ENCODE measurements at regions not wholly inside any gene's neighbourhood (a gene's known extent, or its start where the extent isn't known, plus 50 kb on each side); places are given as distances from the start of the nearest gene placed in this dataset.
"Not testable (repeated sequence)": the region's sequence is repeated elsewhere in the genome, so short reads cannot be mapped to it uniquely, and the experiment has no call there.

DNA sequence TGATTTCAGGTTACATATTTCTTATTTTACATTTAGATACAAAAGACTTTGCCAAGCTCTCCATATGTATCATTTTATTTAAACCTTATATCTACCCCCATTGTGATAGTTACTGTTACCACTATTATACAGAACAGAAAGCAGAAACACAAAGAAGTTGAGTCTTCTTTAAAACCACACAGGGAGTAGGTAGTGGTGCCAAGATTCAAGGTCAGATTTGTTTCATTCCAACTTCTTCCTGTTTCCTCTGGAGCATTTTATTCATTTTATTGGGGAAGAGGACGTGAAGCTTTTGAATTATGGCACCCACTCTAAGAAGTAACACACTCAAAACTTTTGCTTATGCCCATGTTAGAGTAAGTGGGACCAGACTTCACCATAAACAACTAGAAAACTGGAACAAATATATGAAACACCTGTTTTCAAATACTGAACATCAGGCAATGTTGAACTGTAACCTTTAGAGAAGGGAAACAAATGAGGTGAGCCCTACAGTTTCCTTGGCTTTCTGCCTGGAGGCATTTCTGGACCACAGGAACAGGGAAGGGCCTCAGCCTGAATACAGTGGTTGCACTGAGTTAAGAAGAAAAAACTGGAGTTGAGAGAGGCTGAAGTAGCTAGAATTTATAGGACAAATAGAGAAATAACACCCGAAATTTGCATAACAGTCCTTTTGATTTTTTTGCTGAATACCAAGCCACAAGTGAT is 160.4 kb upstream of the SSTR1 start:
- Mint-ChIP-seq H3K9me3 (peaks cover 14% of the 10 kb centered on the region), H3K36me3 (ENCODE audit: low read depth) (no peaks in the 10 kb centered on the region), H3K4me1 (ENCODE audit: low read depth) (no peaks in the 10 kb centered on the region), H3K27ac (no peak overlapping the region), H3K27me3 (no peaks in the 10 kb centered on the region), H3K4me3 (no peak overlapping the region)
- intact Hi-C loops (cut with micrococcal nuclease) = no loop called here

DNA sequence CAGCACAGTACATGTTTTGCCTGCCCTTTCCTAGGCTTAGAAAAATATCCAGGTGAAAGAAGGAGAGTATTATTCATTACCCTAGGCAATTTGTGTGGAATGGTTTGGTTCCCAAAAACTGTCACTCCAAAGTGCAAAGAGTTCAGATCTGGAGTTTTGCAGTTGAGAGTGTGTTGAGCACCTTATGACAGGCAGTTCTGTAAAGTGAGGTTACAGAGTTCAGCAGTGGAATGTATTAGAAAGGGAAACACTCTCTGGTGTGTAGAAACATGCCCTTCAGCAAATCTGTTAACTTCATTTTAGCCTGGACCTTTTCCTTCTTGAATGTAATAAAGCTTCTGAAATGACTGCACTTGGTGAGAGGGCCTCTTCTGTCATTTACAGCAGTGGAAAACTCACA is 154.0 kb upstream of the SSTR1 start:
- no peaks in the 10 kb centered on the region for H3K4me1 Mint-ChIP-seq (ENCODE audit: low read depth)
- H3K36me3 Mint-ChIP-seq (ENCODE audit: low read depth) = no peaks in the 10 kb centered on the region
- H3K4me3 Mint-ChIP-seq = no peak overlapping the region
- H3K9me3 Mint-ChIP-seq = peaks cover 4% of the 10 kb centered on the region
- H3K27ac Mint-ChIP-seq = no peak overlapping the region
- H3K27me3 Mint-ChIP-seq = no peaks in the 10 kb centered on the region
- intact Hi-C loops (cut with micrococcal nuclease) = no loop called here

DNA sequence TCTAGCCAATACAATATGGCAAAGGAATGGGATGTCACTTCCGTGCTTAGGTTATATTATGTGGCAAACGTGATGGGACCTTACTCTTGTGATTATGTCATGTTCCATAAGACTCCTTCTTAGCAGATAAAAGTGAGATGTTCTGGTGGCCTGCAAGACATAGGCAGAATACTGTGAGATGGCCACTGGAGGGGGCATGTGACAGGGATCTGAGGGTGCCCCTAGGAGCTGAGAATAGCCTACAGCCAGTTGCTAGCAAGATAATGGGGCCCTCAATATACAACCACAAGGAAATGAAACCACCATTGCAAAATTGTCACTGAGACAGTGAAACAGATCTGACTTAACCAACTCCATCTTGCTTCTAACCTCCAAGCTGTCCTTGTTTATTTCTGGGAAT is 151.4 kb upstream of the SSTR1 start:
- Mint-ChIP-seq H3K27me3 (no peaks in the 10 kb centered on the region), H3K4me1 (ENCODE audit: low read depth) (no peaks in the 10 kb centered on the region), H3K36me3 (ENCODE audit: low read depth) (no peaks in the 10 kb centered on the region), H3K4me3 (no peak overlapping the region), H3K27ac (no peak overlapping the region), H3K9me3 (peaks cover 8% of the 10 kb centered on the region)
- intact Hi-C loops (cut with micrococcal nuclease) = no loop called here

DNA sequence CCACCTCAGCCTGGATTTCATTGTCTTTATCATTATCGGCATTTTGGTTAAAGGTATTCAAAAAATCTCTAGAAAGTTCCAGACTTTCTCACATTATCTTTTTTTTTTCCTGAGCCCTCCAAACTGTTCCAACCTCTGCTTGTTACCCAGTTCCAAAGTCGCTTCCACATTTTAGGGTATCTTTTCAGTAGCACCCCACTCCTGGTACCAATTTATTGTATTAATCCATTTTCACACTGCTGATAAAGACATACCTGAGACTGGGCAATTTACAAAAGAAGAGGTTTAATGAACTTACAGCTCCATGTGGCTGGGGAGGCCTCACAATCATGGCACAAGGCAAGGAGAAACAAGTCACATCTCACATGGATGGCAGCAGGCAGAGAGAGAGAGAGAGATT is 145.5 kb upstream of the SSTR1 start:
- intact Hi-C loops (cut with micrococcal nuclease); H3K36me3 Mint-ChIP-seq (ENCODE audit: low read depth); H3K4me1 Mint-ChIP-seq (ENCODE audit: low read depth); H3K27me3 Mint-ChIP-seq; H3K4me3 Mint-ChIP-seq; H3K27ac Mint-ChIP-seq: not testable (repeated sequence)
- peaks cover 24% of the 10 kb centered on the region for H3K9me3 Mint-ChIP-seq

DNA sequence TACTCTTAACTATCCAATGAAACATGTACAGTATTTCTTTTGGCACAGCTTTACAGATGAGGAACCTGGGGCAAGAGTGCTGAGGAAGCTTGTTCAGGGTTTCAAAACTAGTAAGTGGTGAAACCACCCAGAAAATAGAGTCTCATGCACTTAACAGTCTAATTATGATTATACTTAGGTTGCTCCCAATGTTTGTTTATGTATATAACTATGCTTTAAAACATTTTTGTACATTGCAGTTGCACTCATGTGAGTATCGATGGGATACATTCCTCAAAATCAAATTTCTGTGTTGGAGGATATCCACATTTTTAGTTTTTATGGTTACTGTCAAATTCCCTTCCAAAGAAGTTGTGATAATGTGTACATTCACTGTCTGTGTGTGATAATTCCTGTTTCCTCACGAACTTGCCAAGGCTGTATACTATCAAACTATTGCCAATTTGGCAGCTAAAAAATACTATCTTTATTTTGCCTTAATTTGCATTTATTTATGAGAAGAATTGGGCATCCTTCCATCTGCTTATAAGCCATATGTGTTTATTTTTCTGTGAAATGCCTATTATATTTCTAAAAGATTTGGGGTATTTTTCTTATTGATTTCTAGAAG is 143.9 kb upstream of the SSTR1 start:
- no peak overlapping the region for H3K4me3 Mint-ChIP-seq
- H3K4me1 Mint-ChIP-seq (ENCODE audit: low read depth) = peaks cover 4% of the 10 kb centered on the region
- H3K9me3 Mint-ChIP-seq = peaks cover 24% of the 10 kb centered on the region
- no peaks in the 10 kb centered on the region for H3K36me3 Mint-ChIP-seq (ENCODE audit: low read depth)
- no peaks in the 10 kb centered on the region for H3K27me3 Mint-ChIP-seq
- H3K27ac Mint-ChIP-seq = no peak overlapping the region
- intact Hi-C loops (cut with micrococcal nuclease) = no loop called here

DNA sequence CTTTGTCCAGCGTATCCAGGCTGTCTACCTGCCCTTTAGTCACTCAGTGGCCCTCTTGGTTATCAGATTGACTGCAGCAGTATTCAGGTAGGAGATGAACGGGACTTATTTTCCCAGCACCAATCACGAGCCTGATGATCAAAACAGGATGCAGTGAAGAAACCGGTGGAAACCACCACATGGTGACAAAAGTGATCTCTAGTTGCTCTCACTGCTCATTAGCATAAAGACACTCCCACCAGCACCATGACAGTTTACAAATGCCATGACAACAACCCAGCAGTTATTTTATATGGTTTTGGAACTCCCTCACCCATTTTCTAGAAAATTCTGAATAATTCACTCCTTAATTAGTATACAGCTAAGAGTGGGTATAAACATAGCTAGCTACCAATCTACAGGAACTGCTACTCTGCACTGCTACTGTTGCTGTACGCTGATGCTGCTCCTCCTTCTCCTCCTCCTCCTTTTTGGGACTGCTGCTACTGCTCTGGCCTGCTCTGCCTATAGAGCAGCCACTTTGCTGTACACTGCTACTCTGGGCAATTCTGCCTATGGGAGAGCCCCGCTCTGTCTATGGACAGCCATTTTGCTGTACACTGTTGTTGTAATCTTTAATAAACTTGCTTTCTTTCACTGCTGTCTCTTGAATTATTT is 142.5 kb upstream of the SSTR1 start:
- peaks cover 4% of the 10 kb centered on the region for H3K4me1 Mint-ChIP-seq (ENCODE audit: low read depth)
- intact Hi-C loops (cut with micrococcal nuclease) = no loop called here

DNA sequence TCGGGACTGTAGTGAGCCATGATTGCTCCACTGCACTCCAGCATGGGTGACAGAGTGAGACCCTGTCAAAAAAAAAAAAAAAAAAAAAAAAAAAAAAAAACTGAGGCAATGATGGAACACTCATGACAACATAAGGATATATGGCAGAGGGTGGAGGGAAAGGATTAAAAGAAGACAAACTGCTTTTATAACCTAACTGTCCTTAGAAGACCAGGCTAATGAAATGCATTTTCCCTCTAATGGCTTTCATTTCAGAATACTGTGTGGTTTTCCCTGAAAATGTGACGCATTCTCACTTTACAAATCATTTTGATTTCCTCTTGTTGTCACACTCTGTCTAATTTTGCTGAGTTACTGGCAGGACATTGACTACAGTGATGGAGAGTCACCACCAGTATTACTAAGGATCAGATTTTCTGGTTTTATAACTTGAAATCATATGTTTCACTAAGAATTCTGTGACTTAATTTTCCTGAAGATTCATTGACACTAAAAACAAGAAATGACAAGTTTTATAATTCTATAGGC is 137.6 kb upstream of the SSTR1 start:
- intact Hi-C loops (cut with micrococcal nuclease) = no loop called here
- no peak overlapping the region for H3K4me3 Mint-ChIP-seq
- no peaks in the 10 kb centered on the region for H3K9me3 Mint-ChIP-seq
- no peak overlapping the region for H3K27ac Mint-ChIP-seq
- no peaks in the 10 kb centered on the region for H3K27me3 Mint-ChIP-seq
- H3K36me3 Mint-ChIP-seq (ENCODE audit: low read depth) = no peaks in the 10 kb centered on the region
- peaks cover 4% of the 10 kb centered on the region for H3K4me1 Mint-ChIP-seq (ENCODE audit: low read depth)

More for the DNA sequence above, 142.5 kb upstream of the SSTR1 start:
- Mint-ChIP-seq H3K9me3 (peaks cover 17% of the 10 kb centered on the region), H3K27ac (no peak overlapping the region), H3K4me3 (no peak overlapping the region), H3K27me3 (no peaks in the 10 kb centered on the region), H3K36me3 (ENCODE audit: low read depth) (no peaks in the 10 kb centered on the region)

DNA sequence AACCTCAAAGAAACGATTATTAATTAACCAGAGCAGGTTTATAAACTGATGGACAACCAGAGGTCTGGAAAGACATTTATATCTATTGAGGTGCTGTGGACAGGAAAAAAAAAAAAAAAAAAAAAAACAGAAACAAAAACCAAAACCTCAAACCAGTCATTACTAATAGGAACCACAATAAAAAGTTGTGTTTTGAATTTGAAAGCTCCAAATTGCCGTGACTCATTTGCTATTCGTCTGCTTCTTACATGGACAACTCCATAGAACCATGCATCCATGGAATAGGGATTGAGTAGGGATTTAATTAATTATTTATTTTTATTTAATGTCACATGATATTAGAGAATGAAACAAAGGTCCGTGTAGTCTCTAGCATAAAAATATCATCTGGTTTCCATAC is 134.1 kb upstream of the SSTR1 start:
- intact Hi-C loops (cut with micrococcal nuclease) = no loop called here
- H3K9me3 Mint-ChIP-seq = no peaks in the 10 kb centered on the region
- peaks cover 6% of the 10 kb centered on the region for H3K4me1 Mint-ChIP-seq (ENCODE audit: low read depth)
- no peak overlapping the region for H3K27ac Mint-ChIP-seq
- no peaks in the 10 kb centered on the region for H3K27me3 Mint-ChIP-seq
- H3K36me3 Mint-ChIP-seq (ENCODE audit: low read depth) = no peaks in the 10 kb centered on the region
- H3K4me3 Mint-ChIP-seq = no peak overlapping the region

DNA sequence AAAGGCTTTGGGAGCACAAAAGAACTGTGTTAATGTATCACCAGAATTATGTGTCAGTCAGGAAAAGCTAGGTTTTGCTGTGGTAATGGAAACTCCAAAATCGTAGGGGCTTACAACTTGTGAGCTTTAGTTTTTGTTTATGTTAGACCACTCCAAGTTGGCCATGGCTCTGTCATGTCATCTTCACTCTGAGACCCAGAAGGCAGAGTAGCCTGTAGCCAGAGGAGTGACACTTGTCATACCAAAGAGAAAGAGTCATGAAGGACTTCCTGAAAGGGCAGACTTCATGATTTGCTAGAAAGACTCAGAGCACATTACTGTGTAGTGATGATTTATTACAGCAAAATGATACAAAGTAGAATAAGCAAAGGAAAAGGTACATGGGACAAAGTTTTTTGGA is 133.6 kb upstream of the SSTR1 start:
- Mint-ChIP-seq H3K4me1 (ENCODE audit: low read depth) (peaks cover 6% of the 10 kb centered on the region), H3K27ac (no peak overlapping the region)
- intact Hi-C loops (cut with micrococcal nuclease) = no loop called here

DNA sequence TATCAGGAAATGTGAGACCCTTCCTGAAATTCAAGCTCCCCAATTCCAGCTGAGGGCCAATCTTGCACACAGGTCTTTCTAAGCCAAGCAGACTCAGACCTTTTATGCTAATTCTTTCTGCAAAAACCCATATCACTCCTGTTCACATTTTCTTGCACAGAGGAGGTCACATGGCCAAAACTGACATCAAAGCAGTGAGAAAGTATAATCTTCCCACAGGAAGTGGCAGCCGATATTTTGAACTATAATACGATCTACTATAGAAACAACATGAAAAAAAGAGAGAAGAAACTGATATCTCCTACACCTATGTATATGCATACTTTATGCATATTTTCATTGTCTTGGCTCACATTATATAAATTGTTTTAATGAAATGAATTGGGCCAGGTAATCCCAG is 132.9 kb upstream of the SSTR1 start:
- intact Hi-C loops (cut with micrococcal nuclease) = no loop called here
- Mint-ChIP-seq H3K36me3 (ENCODE audit: low read depth) (no peaks in the 10 kb centered on the region), H3K4me1 (ENCODE audit: low read depth) (peaks cover 6% of the 10 kb centered on the region), H3K9me3 (no peaks in the 10 kb centered on the region), H3K4me3 (no peak overlapping the region), H3K27me3 (no peaks in the 10 kb centered on the region), H3K27ac (no peak overlapping the region)

More for the DNA sequence above, 133.6 kb upstream of the SSTR1 start:
- Mint-ChIP-seq H3K4me3 (no peak overlapping the region), H3K9me3 (no peaks in the 10 kb centered on the region), H3K36me3 (ENCODE audit: low read depth) (no peaks in the 10 kb centered on the region), H3K27me3 (no peaks in the 10 kb centered on the region)

DNA sequence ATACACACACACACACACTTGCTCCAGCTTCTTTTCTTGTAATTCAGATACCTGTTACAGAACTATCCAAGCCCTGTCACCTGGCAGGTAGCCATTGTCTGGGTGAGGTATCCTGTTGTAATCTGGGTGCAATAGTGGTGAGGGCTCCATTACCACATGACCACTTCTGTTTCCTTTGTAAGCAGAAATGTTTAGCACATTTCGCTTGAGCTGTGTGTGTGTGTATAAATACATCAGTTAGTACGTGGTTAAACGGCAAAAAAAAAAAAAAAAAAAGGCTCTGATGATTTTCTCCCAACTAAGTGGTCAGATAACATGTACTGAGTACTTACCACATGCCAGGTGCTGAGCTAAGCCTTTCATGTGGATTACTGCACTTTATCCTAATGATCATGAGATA is 129.3 kb upstream of the SSTR1 start:
- Mint-ChIP-seq H3K4me3 (no peak overlapping the region), H3K9me3 (no peaks in the 10 kb centered on the region), H3K27ac (no peak overlapping the region), H3K27me3 (no peaks in the 10 kb centered on the region), H3K4me1 (ENCODE audit: low read depth) (peaks cover 6% of the 10 kb centered on the region), H3K36me3 (ENCODE audit: low read depth) (no peaks in the 10 kb centered on the region)
- intact Hi-C loops (cut with micrococcal nuclease) = no loop called here

DNA sequence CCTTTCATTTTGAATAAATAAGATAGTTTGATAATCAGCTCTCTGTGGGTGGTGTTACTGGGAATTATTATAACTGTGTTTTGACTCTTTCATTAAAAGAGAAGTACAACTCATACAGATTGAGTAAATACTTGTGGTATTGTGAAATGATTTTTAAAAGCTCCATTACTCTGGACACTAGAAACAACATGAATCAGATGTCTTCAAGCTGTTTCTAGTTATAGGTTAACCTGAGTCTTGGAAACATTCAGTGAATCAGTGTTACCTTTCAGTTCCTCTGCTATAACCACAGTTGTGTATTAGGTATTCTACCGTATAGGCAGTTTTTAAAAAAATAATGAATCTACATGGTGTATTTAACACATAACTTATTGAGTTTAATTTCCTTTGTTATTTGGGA is 128.4 kb upstream of the SSTR1 start:
- Mint-ChIP-seq H3K27me3 (no peaks in the 10 kb centered on the region), H3K4me3 (no peak overlapping the region), H3K36me3 (ENCODE audit: low read depth) (no peaks in the 10 kb centered on the region), H3K4me1 (ENCODE audit: low read depth) (peaks cover 6% of the 10 kb centered on the region), H3K9me3 (no peaks in the 10 kb centered on the region), H3K27ac (no peak overlapping the region)
- intact Hi-C loops (cut with micrococcal nuclease) = no loop called here

DNA sequence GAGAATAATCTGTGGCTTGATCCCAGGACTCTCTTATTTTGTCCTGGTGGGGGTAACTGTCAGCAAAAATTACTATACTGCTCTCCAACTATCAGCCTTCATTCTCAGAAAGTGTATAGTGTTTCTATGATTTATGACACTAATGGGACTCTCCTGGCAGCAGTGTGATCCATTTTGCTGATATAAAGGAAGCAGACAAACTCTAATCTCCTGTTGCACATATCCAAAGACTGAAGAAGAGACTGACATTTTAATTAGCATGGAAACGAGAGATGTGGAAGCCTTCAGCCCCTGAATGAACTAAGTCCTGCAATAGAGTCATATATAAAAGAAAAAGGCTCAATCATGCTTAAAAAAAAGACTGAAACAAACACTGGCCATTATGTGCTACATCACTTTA is 127.8 kb upstream of the SSTR1 start:
- H3K36me3 Mint-ChIP-seq (ENCODE audit: low read depth) = no peaks in the 10 kb centered on the region
- no peak overlapping the region for H3K4me3 Mint-ChIP-seq
- H3K4me1 Mint-ChIP-seq (ENCODE audit: low read depth) = peaks cover 6% of the 10 kb centered on the region
- H3K27ac Mint-ChIP-seq = no peak overlapping the region
- intact Hi-C loops (cut with micrococcal nuclease) = no loop called here
- no peaks in the 10 kb centered on the region for H3K27me3 Mint-ChIP-seq
- H3K9me3 Mint-ChIP-seq = no peaks in the 10 kb centered on the region

DNA sequence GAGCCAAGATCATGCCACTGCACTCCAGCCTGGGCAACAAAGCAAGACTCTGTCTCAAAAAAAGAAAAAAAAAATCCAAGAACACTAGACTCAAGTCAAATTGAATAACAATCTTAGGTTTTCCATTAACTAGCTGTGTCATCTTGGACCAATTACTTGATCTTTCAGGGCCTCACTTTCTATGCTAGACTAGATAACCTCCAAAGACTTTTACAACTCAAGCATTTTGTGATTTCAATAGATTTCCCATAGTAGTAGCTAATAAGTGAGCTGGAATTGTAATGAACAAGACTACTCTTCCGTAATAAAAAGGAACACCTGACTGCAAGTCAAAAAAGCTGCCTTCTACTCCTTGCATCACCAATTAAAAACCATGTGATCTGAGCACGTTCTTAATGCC is 127.0 kb upstream of the SSTR1 start:
- H3K36me3 Mint-ChIP-seq (ENCODE audit: low read depth) = no peaks in the 10 kb centered on the region
- H3K9me3 Mint-ChIP-seq = no peaks in the 10 kb centered on the region
- intact Hi-C loops (cut with micrococcal nuclease) = no loop called here
- no peaks in the 10 kb centered on the region for H3K27me3 Mint-ChIP-seq
- peaks cover 6% of the 10 kb centered on the region for H3K4me1 Mint-ChIP-seq (ENCODE audit: low read depth)
- no peak overlapping the region for H3K27ac Mint-ChIP-seq
- no peak overlapping the region for H3K4me3 Mint-ChIP-seq
